Esophagus squamous epithelium (tissue), 4 donors: ENCODE measurements at regions not wholly inside any gene's neighbourhood (a gene's known extent, or its start where the extent isn't known, plus 50 kb on each side); places are given as distances from the start of the nearest gene placed in this dataset.

Experiments used
- CTCF ChIP-seq, 6 experiments: fragments of 450-650 bp in 4 of 6; fragments of 200-600 bp in 2 of 6; sonication (generic) in 2 of 6; IDR thresholded peaks; one replicate each; pipeline ENCODE4 v1.5.1; 2016 to 2019; ENCODE audit warnings: antibody characterized with exemption in 6 of 6, mild to moderate bottlenecking in 4 of 6, moderate library complexity in 4 of 6
- POLR2A ChIP-seq, 4 donors: fragments of 450-650 bp; IDR thresholded peaks; one replicate each; pipeline ENCODE4 v1.6.1; 2017; ENCODE audit warnings: antibody characterized with exemption in 4 of 4, mild to moderate bottlenecking in 4 of 4, moderate library complexity in 3 of 4

GRCh38 chr5:143494595-143494994 lies 91.1 kb upstream of the NR3C1 start:
- TF ChIP-seq CTCF (IDR thresholded peaks at IDR 0.05) (no peak), POLR2A (IDR thresholded peaks at IDR 0.05) (no peak)
